WTC11 (cell line): ENCODE measurements at regions not wholly inside any gene's neighbourhood (a gene's known extent, or its start where the extent isn't known, plus 50 kb on each side); places are given as distances from the start of the nearest gene placed in this dataset.

ENCODE experiments used
- CBFB ChIP-seq: sonication (generic); formaldehyde crosslinking; IDR thresholded peaks from 2 replicates; pipeline ENCODE4 v1.8.1; 2022; ENCODE audit warnings: mild to moderate bottlenecking, low read depth, missing genetic modification reagents
- CTCF ChIP-seq: fragments of 200-600 bp; IDR thresholded peaks from 2 replicates; pipeline ENCODE4 v1.8.0; 2022; ENCODE audit warnings: antibody characterized with exemption
- ETV6 ChIP-seq: sonication (generic); formaldehyde crosslinking; IDR thresholded peaks from 2 replicates; pipeline ENCODE4 v1.8.1; 2022; ENCODE audit warnings: mild to moderate bottlenecking, missing genetic modification reagents
- FOXK1 ChIP-seq: sonication (generic); formaldehyde crosslinking; IDR thresholded peaks from 2 replicates; pipeline ENCODE4 v1.8.0; 2022; ENCODE audit warnings: mild to moderate bottlenecking, moderate library complexity, missing genetic modification reagents
- HMGXB4 ChIP-seq: sonication (generic); formaldehyde crosslinking; IDR thresholded peaks from 2 replicates; pipeline ENCODE4 v1.8.1; 2023; ENCODE audit warnings: mild to moderate bottlenecking, moderate library complexity, missing genetic modification reagents
- MAX ChIP-seq: sonication (generic); formaldehyde crosslinking; IDR thresholded peaks from 2 replicates; pipeline ENCODE4 v1.8.0; 2022; ENCODE audit warnings: mild to moderate bottlenecking, missing genetic modification reagents
- NR1H2 ChIP-seq: sonication (generic); formaldehyde crosslinking; IDR thresholded peaks from 2 replicates; pipeline ENCODE4 v1.9.0; 2021; ENCODE audit warnings: mild to moderate bottlenecking, moderate library complexity, missing genetic modification reagents
- NR3C1 ChIP-seq: sonication (generic); formaldehyde crosslinking; conservative IDR thresholded peaks from 2 replicates; pipeline ENCODE4 v1.8.1; 2023; ENCODE audit warnings: low read depth, mild to moderate bottlenecking, missing genetic modification reagents
- TEAD4 ChIP-seq: sonication (generic); formaldehyde crosslinking; IDR thresholded peaks from 2 replicates; pipeline ENCODE4 v1.8.0; 2022; ENCODE audit warnings: mild to moderate bottlenecking, missing genetic modification reagents
- ZNF138 ChIP-seq: sonication (generic); formaldehyde crosslinking; conservative IDR thresholded peaks from 2 replicates; pipeline ENCODE4 v1.8.1; 2022; ENCODE audit warnings: mild to moderate bottlenecking, moderate library complexity, missing genetic modification reagents

- TF ChIP-seq ETV6 (CRISPR knock-in tag) (no peak), NR1H2 (no peak), MAX (CRISPR knock-in tag) (no peak), FOXK1 (no peak), TEAD4 (no peak), CTCF (no peak), NR3C1 (CRISPR knock-in tag) (no peak), HMGXB4 (CRISPR knock-in tag) (no peak), ZNF138 (CRISPR knock-in tag) (no peak), CBFB (no peak)
Measured at GRCh38 chr11:54979375-54979774, 272.7 kb downstream of the OR4A5 start.
